GM19395 (cell line): ENCODE measurements at regions not wholly inside any gene's neighbourhood (a gene's known extent, or its start where the extent isn't known, plus 50 kb on each side); places are given as distances from the start of the nearest gene placed in this dataset.
"Not testable (repeated sequence)": the region's sequence is repeated elsewhere in the genome, so short reads cannot be mapped to it uniquely, and the experiment has no call there.

Experiments used
- ATAC-seq: cut with Tn5 transposase; IDR thresholded peaks from one replicate; pipeline ENCODE4 v1.9.1; 2021; ENCODE audit warnings: mild to moderate bottlenecking, moderate library complexity; ENCODE audit not compliant: unreplicated experiment

- ATAC-seq = no peak
Measured at GRCh38 chr4:19285146-19285545, 966.6 kb upstream of the SLIT2 start.

- no peak for ATAC-seq
Measured at GRCh38 chr4:19278665-19279064, 973.0 kb upstream of the SLIT2 start.

GRCh38 chr4:19266566-19266965 is 985.1 kb upstream of the SLIT2 start:
- no peak for ATAC-seq

DNA sequence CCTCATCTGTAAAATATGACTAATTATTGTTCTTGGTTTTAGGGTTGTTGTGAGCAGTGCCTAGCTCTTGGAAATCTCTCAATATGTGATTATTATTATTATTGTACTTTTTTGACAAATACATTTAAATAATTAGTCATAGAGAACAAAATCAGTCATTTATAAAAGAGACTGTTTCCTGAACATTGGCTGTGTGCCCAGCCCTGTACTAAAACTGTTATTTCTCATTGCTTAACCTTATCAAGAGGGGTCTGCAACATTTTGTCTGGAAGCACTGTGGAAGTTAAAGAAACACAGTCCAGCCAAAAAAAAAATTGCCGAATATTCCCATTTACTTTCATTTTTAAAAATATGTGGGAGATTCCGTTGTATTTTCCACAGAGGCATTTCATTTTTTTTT is 989.2 kb upstream of the SLIT2 start:
- ATAC-seq = no peak

GRCh38 chr4:19260346-19260745 is 991.4 kb upstream of the SLIT2 start:
- ATAC-seq = no peak

DNA sequence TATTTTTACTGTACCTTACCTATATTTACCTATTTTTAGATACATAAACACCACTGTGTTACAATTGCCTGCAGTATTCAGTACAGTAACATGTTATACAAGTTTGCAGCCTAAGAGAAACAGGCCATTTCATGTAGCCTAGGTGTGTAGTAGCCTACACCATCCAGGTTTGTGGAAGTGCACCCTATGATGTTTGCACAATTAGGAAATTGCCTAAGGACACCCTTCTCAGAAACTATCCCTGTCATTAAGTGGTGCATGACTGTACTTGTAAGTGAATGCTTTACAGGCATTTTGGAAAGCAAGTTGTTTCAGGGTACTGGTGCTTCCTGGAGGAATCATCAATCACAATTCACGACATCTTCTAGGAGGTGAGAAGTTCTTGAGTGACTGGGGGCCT is 991.8 kb upstream of the SLIT2 start:
- no peak for ATAC-seq

GRCh38 chr4:19256823-19257222 is 994.9 kb upstream of the SLIT2 start:
- no peak for ATAC-seq

GRCh38 chr4:19254486-19254885 is 997.2 kb upstream of the SLIT2 start:
- ATAC-seq = no peak

DNA sequence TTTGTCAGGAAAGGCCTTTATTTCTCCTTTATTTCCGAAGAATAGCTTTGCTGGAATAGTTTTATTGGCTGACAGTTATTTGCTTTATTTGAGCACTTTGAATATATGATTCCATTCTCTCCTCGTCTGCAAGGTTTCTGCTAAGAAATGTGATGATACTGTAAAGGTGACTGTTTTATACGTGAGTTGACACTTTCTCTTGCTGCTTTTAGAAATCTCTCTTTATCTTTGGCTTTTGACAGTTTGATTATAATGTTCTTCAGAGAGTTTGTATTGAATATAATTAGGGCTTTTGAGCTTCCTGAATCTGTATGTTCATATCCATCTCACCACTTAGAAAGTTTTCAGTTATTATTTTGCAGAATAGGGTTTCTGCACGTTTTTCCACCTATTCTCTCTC is 1003.7 kb upstream of the SLIT2 start:
- no peak for ATAC-seq

- ATAC-seq = no peak
Measured at GRCh38 chr4:19241895-19242294, 1009.8 kb upstream of the SLIT2 start.

DNA sequence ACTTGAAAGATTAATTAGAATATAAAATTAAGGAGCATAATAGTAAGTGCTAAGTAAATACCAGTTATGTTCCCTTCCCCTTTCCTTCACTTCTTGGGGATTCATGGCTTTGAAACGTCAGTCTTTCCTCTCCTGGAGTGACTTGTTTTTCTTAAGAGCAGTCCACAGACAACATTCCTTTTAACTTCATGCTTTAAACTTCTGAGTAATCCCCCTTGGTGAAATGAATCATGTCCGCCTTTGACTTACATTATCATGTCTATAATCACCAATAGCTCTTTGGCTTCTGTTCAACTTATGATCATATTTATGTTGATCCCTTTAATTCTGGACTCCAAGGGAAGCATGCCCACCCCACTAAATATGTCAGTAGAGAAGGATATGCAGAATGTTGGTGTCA is 1012.1 kb upstream of the SLIT2 start:
- no peak for ATAC-seq

GRCh38 chr4:19236473-19236872 is 1015.2 kb upstream of the SLIT2 start:
- no peak for ATAC-seq

DNA sequence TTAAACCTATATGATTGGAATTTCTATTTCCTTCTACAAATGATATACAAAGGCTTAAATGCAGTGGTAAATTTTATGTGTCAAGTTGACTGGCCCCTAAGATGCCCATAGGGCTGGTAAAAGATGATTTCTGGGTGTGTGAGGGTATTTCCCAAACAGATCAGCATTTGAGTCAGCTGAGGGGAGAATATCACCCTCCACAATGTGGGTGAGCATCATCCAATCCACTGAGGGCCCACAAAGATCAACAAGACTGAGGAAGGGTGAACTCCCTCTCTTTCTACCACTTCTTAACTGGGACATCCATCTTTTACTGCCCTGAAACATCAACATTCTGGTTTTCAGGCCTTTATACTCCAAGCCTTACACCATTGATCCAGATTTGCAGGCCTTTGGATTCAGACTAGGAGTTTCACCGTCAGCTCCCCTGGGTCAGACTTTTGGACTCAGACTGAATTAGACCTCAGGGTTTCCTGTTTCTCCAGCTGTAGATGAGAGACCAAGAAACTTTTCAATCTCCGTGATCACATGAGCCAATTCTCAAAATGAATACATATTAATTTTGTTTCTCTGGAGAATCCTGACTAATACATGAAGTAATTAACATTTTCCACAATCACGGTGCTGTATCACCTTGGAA is 1020.7 kb upstream of the SLIT2 start:
- no peak for ATAC-seq

- ATAC-seq = no peak
Measured at GRCh38 chr4:19227701-19228100, 1024.0 kb upstream of the SLIT2 start.

- no peak for ATAC-seq
Measured at GRCh38 chr4:19224820-19225219, 1026.9 kb upstream of the SLIT2 start.

- no peak for ATAC-seq
Measured at GRCh38 chr4:19216476-19216875, 1035.2 kb upstream of the SLIT2 start.

DNA sequence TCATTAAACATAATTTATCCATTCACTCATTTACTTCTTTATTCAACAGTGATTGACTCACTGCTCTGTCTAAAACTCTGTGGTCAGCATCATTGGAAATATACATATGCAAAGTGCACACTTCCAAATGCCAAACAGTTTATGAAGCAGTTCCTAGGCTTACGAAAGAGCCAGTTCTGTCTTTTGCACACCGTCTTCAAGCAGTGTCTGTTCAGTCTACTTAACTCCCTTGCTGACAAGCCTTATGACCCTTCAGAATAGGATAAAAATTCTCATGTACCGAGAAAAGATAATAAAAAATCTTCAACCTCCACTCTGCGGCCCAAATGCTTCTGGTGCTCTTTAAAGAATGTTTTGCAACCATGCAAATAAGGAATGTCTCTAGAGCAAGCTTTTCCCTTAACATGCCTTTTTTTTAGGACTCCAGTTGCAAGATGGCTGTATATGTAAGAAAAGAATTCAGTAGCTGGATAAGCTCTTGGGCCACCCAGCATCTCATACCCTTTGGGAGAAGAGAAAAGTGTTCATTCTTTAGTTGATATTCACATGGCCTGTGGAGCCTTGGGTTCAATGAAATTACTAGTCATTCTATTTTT is 1037.0 kb upstream of the SLIT2 start:
- no peak for ATAC-seq

- ATAC-seq = no peak
Measured at GRCh38 chr4:19213388-19213787, 1038.3 kb upstream of the SLIT2 start.

GRCh38 chr4:19205853-19206252 is 1045.9 kb upstream of the SLIT2 start:
- no peak for ATAC-seq

DNA sequence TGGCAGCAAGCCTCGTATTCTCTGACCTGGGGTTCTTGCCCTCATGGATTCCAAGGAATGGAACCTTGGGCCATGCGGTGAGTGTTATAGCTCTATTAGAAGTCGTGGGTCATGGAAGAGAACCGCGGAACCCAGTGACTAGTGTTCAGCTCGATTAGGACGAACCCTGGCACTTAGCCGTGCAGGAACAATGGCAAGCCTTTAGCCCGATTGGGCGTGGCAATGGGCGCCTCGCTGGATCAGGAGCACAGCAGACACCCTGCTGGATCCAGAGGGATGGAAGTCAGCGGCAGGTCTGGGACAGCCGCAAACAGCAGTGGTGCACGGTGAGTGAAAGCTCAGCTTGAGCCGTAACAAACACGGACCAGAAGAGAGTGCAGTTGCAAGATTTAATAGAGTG is 1053.9 kb upstream of the SLIT2 start:
- ATAC-seq = not testable (repeated sequence)

DNA sequence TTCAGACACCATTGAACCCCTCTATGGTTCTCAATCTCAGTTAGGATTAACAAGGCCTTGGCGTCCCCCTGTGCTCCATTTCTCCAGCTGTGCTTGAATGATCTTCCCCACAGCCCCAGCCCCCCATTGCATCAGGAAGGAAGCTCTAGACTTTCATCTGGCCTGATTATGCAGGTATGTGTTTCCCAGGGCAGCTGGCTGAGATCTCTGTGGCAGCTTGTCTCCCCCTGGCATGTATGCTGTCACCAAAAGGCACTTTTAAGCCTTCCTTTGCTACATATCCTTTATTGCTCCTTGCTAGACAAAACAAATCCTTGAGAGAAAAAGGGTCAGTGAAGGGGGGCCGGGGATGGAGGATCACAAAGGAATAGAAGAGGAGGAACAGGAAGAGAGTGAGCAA is 1056.0 kb upstream of the SLIT2 start:
- ATAC-seq = no peak

DNA sequence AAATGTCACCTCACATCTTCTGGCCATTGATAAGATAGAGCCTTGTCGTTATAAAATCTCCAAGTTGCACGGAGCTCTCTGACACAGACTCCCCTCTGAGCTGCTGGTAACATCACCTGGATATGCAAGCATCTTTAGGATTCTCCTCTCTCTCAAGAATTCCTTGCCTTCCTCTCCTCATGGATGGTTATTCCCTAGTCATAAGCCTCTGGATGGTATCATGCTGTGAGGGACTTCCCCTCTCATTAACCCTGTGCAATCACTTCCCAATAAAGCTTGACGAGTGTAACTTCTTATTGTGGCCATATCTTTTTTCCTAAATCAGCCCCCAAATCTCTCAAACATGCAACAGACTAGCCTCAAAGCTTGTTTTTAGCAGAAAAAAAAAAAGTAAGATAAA is 1057.0 kb upstream of the SLIT2 start:
- ATAC-seq = no peak
